NCI-H2227 treated with DMSO at 0.1 percent for 48 hours (cell line): ENCODE measurements at regions not wholly inside any gene's neighbourhood (a gene's known extent, or its start where the extent isn't known, plus 50 kb on each side); places are given as distances from the start of the nearest gene placed in this dataset.
"Not testable (repeated sequence)": the region's sequence is repeated elsewhere in the genome, so short reads cannot be mapped to it uniquely, and the experiment has no call there.

Source experiments
- DNase-seq: peaks from one replicate; lab custom pipeline; 2025; lab: John Stamatoyannopoulos, UW

GRCh38 chr18:47679864-47680263 lies 250.6 kb downstream of the SMAD2 start:
- DNase-seq, result no peak

GRCh38 chr18:47677952-47678351 lies 252.5 kb downstream of the SMAD2 start:
- no peak for DNase-seq

GRCh38 chr18:47669815-47670214 lies 260.6 kb downstream of the SMAD2 start:
- no peak for DNase-seq

GRCh38 chr18:47658498-47658897 lies 272.0 kb downstream of the SMAD2 start:
- DNase-seq, result no peak

- no peak for DNase-seq
These were observed 275.5 kb downstream of the SMAD2 start for GRCh38 chr18:47654988-47655387.

GRCh38 chr18:47644896-47645295 lies 285.6 kb downstream of the SMAD2 start:
- no peak for DNase-seq

- DNase-seq, result not testable (repeated sequence)
These were observed 292.9 kb downstream of the SMAD2 start for GRCh38 chr18:47637551-47637950.

GRCh38 chr18:47635416-47635815 lies 295.0 kb downstream of the SMAD2 start:
- DNase-seq, result no peak

- DNase-seq, result no peak
These were observed 297.4 kb downstream of the SMAD2 start for GRCh38 chr18:47632970-47633635.

- no peak for DNase-seq
These were observed 301.6 kb downstream of the SMAD2 start for GRCh38 chr18:47628893-47629292.

GRCh38 chr18:47628240-47628781 lies 302.1 kb downstream of the SMAD2 start:
- DNase-seq, result no peak

GRCh38 chr18:47627030-47627429 lies 303.4 kb downstream of the SMAD2 start:
- DNase-seq, result no peak

GRCh38 chr18:47619771-47620448 lies 310.5 kb downstream of the SMAD2 start:
- DNase-seq, result no peak

GRCh38 chr18:47618758-47619157 lies 311.7 kb downstream of the SMAD2 start:
- no peak for DNase-seq

- DNase-seq, result no peak
These were observed 315.4 kb downstream of the SMAD2 start for GRCh38 chr18:47615043-47615442.

GRCh38 chr18:47613929-47614328 lies 316.5 kb downstream of the SMAD2 start:
- no peak for DNase-seq

- DNase-seq, result no peak
These were observed 318.8 kb downstream of the SMAD2 start for GRCh38 chr18:47611649-47612048.

GRCh38 chr18:47606526-47606925 lies 323.9 kb downstream of the SMAD2 start:
- no peak for DNase-seq

GRCh38 chr18:47605093-47605492 lies 325.4 kb downstream of the SMAD2 start:
- DNase-seq, result no peak

GRCh38 chr18:47604021-47604420 lies 326.4 kb downstream of the SMAD2 start:
- no peak for DNase-seq

GRCh38 chr18:47603158-47603557 lies 327.3 kb downstream of the SMAD2 start:
- DNase-seq, result no peak

GRCh38 chr18:47602273-47602897 lies 328.1 kb downstream of the SMAD2 start:
- DNase-seq, result no peak
